Activated CD8-positive, alpha-beta T cell treated with anti-CD3 and anti-CD28 coated beads for 36 hours (primary cell): ENCODE measurements at regions not wholly inside any gene's neighbourhood (a gene's known extent, or its start where the extent isn't known, plus 50 kb on each side); places are given as distances from the start of the nearest gene placed in this dataset.

ENCODE experiments used
- ATAC-seq: fragments of 200-7000 bp; cut with Tn5 transposase; one replicate; pipeline ENCODE4 v1.10.0; 2021; ENCODE audit warnings: mild to moderate bottlenecking, moderate library complexity
- CTCF ChIA-PET: fragments of 350-600 bp; sonication (Branson Sonifier 250); formaldehyde crosslinking; loops from one replicate; lab custom pipeline; 2021; ENCODE audit warnings: antibody characterized with exemption; lab: Charles Lee
- POLR2A ChIA-PET: fragments of 350-600 bp; sonication (Branson Sonifier 250); formaldehyde crosslinking; loops from one replicate; lab custom pipeline; 2021; ENCODE audit warnings: antibody characterized with exemption; lab: Charles Lee
- DNase-seq: peaks from one replicate; pipeline ENCODE4 v3.0.0-alpha.2; 2020
- H3K27ac Mint-ChIP-seq: one replicate; pipeline ENCODE4 v1.8.0; 2021; ENCODE audit warnings: mild to moderate bottlenecking, mixed read lengths
- H3K27me3 Mint-ChIP-seq: one replicate; pipeline ENCODE4 v1.8.0; 2021; ENCODE audit warnings: mixed read lengths
- H3K36me3 Mint-ChIP-seq: one replicate; pipeline ENCODE4 v1.8.0; 2021; ENCODE audit warnings: low read depth, mixed read lengths
- H3K4me1 Mint-ChIP-seq: one replicate; pipeline ENCODE4 v1.8.0; 2021; ENCODE audit warnings: low read depth, mixed read lengths
- H3K4me3 Mint-ChIP-seq: one replicate; pipeline ENCODE4 v1.8.0; 2021; ENCODE audit warnings: mild to moderate bottlenecking, moderate library complexity, mixed read lengths
- H3K9me3 Mint-ChIP-seq: one replicate; pipeline ENCODE4 v1.8.0; 2021; ENCODE audit warnings: mixed read lengths
- CTCF ChIP-seq: fragments of 200-600 bp; IDR thresholded peaks from one replicate; pipeline ENCODE4 v1.8.0; 2022; ENCODE audit warnings: antibody characterized with exemption, mild to moderate bottlenecking
- intact Hi-C: fragments of 100-400 bp; cut with micrococcal nuclease; formaldehyde crosslinking; loops from one replicate; pipeline ENCODE4 v1.10.0; 2022

GRCh38 chr9:73880101-73880500 is 617.0 kb upstream of the RORB start:
- intact Hi-C loops: no loop called here
- Mint-ChIP-seq H3K4me1 (no peaks in the 10 kb centered on the region), H3K27me3 (no peaks in the 10 kb centered on the region), H3K9me3 (peaks cover 3% of the 10 kb centered on the region), H3K4me3 (no peak overlapping the region), H3K36me3 (no peaks in the 10 kb centered on the region), H3K27ac (no peak overlapping the region)
- DNase-seq (no peak), ATAC-seq (no peak)
- TF ChIP-seq CTCF: no peak
- ChIA-PET CTCF (no interaction called here), POLR2A (no interaction called here)

- CTCF ChIA-PET: no interaction called here
- intact Hi-C loops: no loop called here
- POLR2A ChIA-PET: no interaction called here
- ATAC-seq: no peak
- Mint-ChIP-seq H3K4me3 (no peak overlapping the region), H3K9me3 (peaks cover 3% of the 10 kb centered on the region), H3K4me1 (no peaks in the 10 kb centered on the region), H3K27me3 (no peaks in the 10 kb centered on the region), H3K27ac (no peak overlapping the region), H3K36me3 (no peaks in the 10 kb centered on the region)
- TF ChIP-seq CTCF: no peak
- DNase-seq: no peak
Measured at GRCh38 chr9:73889023-73889422, 608.1 kb upstream of the RORB start.

GRCh38 chr9:73890685-73891277 is 606.4 kb upstream of the RORB start:
- H3K27ac Mint-ChIP-seq: no peak overlapping the region
- intact Hi-C loops: no loop called here
- ChIA-PET POLR2A (no interaction called here), CTCF (no interaction called here)
- TF ChIP-seq CTCF: no peak
- no peak overlapping the region for H3K4me3 Mint-ChIP-seq
- ATAC-seq (no peak), DNase-seq (no peak)
- no peaks in the 10 kb centered on the region for H3K36me3 Mint-ChIP-seq
- no peaks in the 10 kb centered on the region for H3K4me1 Mint-ChIP-seq
- no peaks in the 10 kb centered on the region for H3K27me3 Mint-ChIP-seq
- no peaks in the 10 kb centered on the region for H3K9me3 Mint-ChIP-seq

- no peaks in the 10 kb centered on the region for H3K4me1 Mint-ChIP-seq
- ChIA-PET POLR2A (no interaction called here), CTCF (no interaction called here)
- intact Hi-C loops: no loop called here
- no peak overlapping the region for H3K4me3 Mint-ChIP-seq
- no peak overlapping the region for H3K27ac Mint-ChIP-seq
- TF ChIP-seq CTCF: no peak
- no peak for ATAC-seq
- H3K27me3 Mint-ChIP-seq: no peaks in the 10 kb centered on the region
- no peak for DNase-seq
- no peaks in the 10 kb centered on the region for H3K36me3 Mint-ChIP-seq
- peaks cover 4% of the 10 kb centered on the region for H3K9me3 Mint-ChIP-seq
Measured at GRCh38 chr9:73892335-73892734, 604.8 kb upstream of the RORB start.

GRCh38 chr9:73893230-73893629 is 603.9 kb upstream of the RORB start:
- H3K27me3 Mint-ChIP-seq: no peaks in the 10 kb centered on the region
- no peak overlapping the region for H3K27ac Mint-ChIP-seq
- H3K9me3 Mint-ChIP-seq: peaks cover 4% of the 10 kb centered on the region
- H3K4me3 Mint-ChIP-seq: no peak overlapping the region
- TF ChIP-seq CTCF: no peak
- ChIA-PET CTCF (interaction anchor here (0.6 kb wide), 1 partner anchor 201 kb away, joined by 3 read pairs; no protein-coding TSS in a partner anchor), POLR2A (no interaction called here)
- intact Hi-C loops: no loop called here
- no peaks in the 10 kb centered on the region for H3K36me3 Mint-ChIP-seq
- no peaks in the 10 kb centered on the region for H3K4me1 Mint-ChIP-seq
- DNase-seq (no peak), ATAC-seq (no peak)
